ENCODE measurements at regions not wholly inside any gene's neighbourhood (a gene's known extent, or its start where the extent isn't known, plus 50 kb on each side); places are given as distances from the start of the nearest gene placed in this dataset.

DNA sequence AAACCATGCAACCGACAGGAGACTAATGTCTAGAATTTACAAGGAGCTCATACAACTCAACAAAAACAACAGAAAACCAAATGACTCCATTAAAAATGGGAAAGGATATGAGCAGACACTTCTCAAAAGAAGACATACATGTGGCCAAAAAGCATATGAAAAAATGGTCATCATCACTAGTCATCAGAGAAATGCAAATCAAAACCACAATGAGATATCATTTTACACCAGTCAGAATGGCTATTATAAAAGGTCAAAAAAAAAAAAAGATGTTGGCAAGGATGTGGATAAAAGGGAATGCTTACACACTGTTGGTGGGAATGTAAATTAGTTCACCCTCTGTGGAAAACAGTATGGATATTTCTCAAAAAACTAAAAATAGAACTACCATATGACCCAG lies 50.5 kb upstream of the CHRDL1 start:
- no peak for DNase-seq (ENCODE audit: low spot score)
- TF ChIP-seq, protein P1, sequence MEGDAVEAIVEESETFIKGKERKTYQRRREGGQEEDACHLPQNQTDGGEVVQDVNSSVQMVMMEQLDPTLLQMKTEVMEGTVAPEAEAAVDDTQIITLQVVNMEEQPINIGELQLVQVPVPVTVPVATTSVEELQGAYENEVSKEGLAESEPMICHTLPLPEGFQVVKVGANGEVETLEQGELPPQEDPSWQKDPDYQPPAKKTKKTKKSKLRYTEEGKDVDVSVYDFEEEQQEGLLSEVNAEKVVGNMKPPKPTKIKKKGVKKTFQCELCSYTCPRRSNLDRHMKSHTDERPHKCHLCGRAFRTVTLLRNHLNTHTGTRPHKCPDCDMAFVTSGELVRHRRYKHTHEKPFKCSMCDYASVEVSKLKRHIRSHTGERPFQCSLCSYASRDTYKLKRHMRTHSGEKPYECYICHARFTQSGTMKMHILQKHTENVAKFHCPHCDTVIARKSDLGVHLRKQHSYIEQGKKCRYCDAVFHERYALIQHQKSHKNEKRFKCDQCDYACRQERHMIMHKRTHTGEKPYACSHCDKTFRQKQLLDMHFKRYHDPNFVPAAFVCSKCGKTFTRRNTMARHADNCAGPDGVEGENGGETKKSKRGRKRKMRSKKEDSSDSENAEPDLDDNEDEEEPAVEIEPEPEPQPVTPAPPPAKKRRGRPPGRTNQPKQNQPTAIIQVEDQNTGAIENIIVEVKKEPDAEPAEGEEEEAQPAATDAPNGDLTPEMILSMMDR (IDR thresholded peaks at IDR 0.05): no peak
- no peak for ATAC-seq (ENCODE audit: low FRiP score)

Data from omental fat pad (tissue), 3 donors.